Renal pelvis (tissue), 1 donor: ENCODE measurements at regions not wholly inside any gene's neighbourhood (a gene's known extent, or its start where the extent isn't known, plus 50 kb on each side); places are given as distances from the start of the nearest gene placed in this dataset.

Experiments
- DNase-seq: peaks from one replicate; pipeline ENCODE4 v3.0.0-alpha.2; 2013

DNA sequence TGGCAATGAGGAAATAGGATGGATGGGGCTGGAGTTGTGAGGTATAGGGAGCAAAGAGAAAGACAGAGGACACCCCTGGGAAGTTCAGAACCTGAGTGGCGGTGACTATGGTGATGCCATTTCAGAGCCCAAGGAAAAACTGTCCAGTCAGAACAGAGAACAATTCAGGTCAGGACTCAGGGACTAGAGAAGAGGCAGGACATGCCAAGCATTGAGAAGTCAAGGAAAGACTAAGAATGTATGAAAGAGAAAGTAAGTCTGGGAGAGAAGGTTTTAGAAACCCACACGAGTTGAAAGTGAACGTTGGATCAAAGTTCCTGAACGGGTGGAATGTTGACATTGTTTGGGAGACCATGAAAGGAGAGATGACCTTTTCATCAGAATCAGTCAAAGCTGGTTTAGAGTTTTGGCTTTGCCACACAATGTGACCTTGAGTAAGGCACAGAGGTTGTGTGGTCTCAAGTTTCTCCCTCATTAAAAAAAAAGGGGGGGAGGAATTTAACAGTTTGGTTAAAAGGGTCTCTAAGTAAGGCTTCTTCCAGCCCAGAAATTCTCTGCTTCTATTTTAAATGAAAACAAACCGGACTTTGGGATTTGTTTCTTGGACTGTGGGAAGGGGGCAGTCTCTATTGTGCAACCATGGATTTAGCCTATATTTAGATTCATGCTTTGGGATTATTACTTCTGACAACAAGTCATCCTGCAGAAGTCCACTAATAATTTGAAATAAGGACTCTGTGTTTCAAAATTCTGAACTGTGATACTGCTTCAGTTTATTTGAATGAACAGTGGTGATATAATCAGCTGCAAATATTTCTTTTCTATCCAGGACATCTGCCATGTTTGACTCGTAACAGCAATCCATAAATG, 315.9 kb upstream of the TBL1XR1 start:
- DNase-seq: peak; percentile 50

DNA sequence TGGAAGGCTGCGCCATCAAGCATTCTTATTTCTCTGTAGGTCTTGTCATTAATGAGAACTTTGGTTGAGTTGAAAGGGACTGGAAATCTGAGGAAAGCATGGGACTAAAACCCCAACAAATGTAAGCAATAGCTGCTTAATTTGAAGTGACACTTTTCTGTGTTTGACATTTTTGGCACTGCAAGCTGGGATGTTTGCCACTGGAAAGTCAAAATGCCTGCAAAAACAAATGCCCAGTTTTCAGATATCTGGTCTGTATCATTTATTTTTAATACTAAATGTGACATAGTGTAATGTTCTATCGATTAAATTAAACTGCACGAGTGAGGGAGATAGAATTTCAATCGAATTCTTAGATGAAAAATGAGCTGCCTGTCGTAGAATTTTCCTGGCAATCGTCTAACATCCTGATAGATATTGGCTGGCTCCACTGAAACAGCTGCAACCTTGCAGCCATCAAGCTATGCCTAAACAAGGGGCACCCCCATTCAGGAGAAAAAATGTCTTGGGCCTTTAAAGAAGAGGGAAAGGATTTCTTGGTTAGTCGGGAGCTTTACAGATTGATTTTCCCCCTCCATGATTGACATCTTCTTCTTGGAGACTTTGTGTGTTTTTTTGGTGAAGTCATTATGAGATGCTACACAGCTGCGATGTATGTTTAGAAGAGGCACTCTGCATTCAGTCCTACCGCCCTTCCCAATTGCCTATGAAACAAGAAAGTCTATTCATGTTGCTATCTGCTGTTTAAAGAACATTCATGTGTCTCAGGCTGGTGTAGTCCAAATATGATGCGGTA, 316.7 kb upstream of the TBL1XR1 start:
- no peak for DNase-seq

DNA sequence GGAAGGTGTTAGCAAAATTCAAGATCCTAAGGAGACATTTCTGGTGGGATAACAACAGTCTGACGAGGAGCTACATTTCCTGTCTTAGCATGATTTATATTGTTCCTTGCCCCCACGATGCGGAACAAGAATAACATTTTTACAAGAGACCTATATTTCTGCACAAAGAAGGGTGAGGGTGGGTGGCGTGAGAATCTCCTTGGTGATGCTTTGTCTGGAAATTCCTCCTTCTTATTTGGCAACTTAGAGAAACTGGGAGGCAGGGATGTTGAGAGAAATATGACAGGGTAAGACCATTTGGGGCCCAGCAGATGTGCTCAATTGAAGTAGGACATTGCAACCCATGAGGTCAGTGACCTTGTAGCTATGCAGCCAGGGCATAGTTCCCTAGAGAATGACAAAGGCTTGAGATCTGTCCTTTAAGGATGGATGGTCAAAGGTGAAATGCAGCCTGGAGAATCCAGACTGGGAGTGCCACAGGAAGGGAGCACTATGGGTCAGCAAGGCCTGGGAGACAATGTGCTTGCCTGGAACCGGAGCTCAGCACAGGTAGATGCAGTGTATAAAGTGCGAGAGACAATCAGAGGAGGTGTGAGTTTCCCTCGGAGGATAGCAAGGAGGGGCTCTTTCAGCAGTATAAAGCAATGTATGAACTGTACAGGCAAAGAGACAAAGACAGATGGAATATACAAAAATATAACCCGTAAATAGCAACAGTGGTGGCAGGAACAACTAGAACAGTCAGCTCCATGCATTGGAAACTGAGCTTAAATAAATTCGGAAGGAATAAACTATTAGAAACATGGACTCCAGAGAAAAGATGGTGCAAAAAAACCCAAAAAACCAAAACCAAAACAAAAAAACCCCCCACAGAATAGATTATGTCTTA, 317.6 kb upstream of the TBL1XR1 start:
- no peak for DNase-seq

DNA sequence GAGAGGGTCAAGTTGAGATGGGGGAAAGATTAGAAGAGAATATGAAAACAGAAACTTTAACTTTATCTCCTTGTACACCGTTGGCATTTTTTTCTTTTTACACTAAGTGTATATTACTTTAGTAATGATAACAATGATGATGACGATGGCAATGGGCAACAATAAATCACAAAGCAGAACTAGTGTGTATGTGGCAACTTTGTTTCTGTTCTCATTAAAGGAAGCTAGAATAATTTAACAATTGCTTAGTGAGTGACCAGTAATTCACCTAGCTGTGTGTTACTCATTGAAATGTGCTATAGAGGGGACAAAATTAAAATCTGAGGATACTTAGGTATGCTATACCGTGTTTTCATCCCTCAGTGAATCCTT, 318.5 kb upstream of the TBL1XR1 start:
- DNase-seq: no peak

DNA sequence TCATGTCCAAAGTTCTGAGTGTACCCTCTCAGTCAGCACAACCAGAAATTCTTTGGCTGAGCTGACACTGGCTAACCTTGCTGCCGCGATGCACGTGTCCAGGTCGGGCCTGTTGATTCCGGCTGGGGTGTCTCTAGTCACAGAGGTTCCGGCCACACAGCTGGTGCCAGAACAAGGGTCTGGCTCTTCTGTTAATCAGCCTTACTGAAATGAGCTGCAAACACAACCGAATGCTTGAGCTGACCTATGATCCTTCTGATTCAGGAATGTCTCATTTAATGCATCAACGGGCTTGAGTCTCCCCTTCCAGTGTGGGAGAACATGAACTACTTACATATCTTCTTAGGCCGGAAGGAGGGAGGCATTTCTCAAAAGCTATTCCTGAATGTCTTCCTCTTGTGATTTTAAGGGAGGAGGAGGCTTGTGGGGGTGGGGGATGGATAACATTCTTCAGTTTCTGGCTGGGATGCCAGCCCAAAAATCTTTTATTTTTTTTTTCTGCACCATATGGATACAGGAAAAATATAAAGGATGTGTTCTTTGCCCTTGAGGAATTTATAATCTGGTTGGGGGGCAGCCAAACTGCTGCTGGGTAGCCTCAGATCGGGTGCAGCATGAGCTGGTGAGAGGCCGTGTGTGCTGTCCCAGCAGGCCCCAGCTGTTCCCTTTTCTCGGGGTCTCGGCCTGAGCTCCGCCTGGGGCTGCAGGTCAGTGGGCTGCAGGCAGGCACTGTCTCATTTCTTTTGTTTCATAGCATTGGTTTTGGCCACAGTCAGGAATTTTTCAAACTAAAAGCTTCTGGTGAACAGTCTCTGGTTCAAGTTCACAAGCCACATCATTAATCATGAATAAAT, 319.1 kb upstream of the TBL1XR1 start:
- peak; percentile 96 for DNase-seq

- no peak for DNase-seq
Observed at GRCh38 chr3:177517906-177518305, 320.6 kb upstream of the TBL1XR1 start.

DNA sequence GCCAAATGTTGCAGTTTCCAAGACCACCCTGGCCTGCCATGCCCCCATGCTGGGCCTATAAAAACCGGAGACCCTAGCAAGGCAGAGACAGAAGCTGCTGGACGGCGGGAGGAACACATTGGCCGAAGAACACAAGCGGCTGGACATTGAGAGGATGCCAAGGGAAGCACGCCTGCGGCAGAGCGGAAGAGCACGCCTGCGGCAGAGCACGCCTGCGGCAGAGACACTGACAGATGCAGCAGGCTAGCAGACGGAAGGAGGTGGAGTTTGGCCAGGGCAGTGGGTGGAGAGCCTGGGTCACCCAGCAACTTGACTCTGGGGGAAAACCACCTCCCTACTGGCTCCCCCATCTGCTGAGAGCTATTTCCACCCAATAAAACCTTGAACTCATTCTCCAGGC, 322.3 kb upstream of the TBL1XR1 start:
- no peak for DNase-seq

DNA sequence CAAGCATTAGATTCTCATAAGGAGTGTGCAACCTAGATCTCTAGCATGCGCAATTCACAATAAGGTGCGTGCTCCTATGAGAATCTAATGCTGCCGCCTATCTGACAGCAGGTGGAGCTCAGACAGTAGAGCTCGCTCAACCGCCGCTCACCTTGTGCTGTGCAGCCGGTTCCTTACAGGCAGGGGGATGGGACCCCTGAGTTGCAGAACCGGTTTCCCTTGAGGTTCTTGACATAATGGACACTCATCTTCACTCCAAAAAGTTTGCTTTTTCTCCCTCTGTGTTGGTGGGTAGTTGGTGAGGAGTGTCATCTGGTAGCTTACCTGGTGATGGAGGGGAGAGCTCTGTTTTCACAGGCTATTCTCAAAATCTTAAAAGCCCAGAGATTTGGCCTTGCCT, 324.0 kb upstream of the TBL1XR1 start:
- DNase-seq: peak; percentile 38

DNA sequence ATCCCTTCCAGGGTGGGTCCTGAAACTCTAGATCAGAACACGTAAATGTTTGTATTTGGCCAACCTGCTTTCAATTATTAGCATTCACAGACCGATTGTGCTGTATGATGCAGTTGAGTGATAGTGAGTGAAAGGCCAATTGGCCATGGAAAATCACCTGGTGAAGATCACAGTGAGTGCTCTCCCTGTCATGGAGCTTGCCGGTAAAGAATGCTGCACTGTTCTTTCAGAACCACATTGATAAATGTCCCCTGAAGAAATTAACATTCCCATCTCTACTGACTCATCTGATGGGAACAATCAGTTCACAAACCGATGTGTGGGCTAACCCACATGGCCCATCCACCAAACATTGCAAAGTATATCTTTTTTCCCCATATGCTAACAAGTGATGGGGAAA, 324.8 kb upstream of the TBL1XR1 start:
- no peak for DNase-seq

GRCh38 chr3:177523067-177523675, 325.9 kb upstream of the TBL1XR1 start:
- no peak for DNase-seq

GRCh38 chr3:177523872-177524438, 326.7 kb upstream of the TBL1XR1 start:
- peak; percentile 33 for DNase-seq

GRCh38 chr3:177524742-177525141, 327.5 kb upstream of the TBL1XR1 start:
- no peak for DNase-seq

DNA sequence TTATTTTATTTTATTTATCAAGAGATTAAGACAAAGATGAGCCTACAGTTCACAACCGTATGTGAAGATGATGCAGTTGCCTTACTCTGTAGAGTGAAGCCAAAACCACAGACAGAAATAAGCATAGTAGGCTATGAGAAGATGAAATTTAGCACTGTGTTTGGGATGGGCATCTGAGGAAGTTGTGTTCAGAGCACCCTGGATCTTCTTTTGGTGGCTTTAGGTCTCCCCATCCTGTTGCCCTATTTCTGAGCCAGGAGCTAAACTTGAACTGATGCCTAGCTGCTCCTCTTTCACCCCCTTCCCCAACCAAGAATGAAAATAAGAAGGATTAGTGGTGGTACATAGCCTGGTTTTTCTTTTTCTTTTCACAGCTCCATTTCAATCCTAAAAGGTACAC, 328.1 kb upstream of the TBL1XR1 start:
- no peak for DNase-seq

GRCh38 chr3:177525987-177526712, 328.9 kb upstream of the TBL1XR1 start:
- no peak for DNase-seq

- peak; percentile 14 for DNase-seq
Observed at GRCh38 chr3:177527182-177527581, 329.9 kb upstream of the TBL1XR1 start.

DNA sequence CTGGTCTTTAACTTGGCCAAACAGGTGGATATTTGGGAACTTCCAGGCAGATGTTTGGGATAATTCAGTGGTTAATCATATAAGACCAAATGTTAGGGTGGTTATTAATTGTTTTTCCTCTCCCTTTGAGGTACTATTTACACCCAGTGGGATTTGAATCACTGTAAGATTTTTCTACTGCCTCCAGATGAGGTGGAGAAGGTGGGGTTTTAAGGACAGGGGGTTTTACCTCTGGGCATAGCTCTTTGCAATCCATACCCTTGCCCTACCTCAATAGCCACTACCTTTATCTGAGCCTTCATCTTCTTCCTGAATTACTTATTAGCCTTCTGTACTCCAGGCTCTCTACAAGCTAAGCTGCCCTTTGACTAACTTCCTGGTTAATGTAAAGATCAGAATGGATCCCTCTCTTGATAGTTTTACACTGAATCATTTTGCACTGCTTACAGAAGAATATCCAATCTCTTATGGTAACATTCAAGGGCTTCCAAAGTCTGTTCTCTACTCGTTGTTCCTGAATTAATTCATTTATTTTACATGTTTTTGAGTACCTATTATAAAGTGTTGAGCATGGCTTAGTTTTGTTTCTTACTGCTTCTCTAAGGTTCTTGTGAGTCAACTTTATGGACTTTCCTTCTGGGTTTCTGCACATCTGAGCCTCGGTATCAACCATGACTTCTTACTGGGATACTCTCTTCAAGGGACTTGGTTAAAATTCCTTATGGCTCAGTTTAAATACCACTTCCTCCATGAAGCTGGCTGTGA, 331.2 kb upstream of the TBL1XR1 start:
- DNase-seq: no peak

DNA sequence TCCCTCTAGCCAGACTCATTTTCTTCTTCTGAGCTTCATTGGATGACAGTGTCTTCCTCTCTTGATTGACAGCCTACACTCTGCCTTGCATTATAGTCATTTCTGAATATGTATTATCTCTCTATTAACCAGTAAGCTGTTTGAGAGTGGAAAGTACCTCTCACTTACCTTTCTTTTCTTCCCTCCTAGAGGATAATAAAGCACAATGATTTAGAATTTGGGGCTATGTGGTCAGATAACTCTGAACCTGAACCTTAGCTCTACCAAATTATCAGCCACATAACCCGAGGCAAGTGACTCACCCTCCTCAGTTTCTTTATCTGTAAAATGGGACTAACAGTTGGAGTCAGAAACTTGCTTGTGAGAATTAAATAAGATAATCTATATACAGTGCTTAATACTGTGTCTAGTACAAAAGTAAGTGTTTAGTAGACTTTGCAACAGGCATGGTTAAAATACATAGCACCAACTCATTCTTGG, 331.8 kb upstream of the TBL1XR1 start:
- DNase-seq: no peak

- no peak for DNase-seq
Observed at GRCh38 chr3:177529716-177530335, 332.5 kb upstream of the TBL1XR1 start.
